Cardiac muscle cell (in vitro differentiated cells and primary cell): ENCODE measurements at regions not wholly inside any gene's neighbourhood (a gene's known extent, or its start where the extent isn't known, plus 50 kb on each side); places are given as distances from the start of the nearest gene placed in this dataset.

Source experiments
- DNase-seq, 2 donors: peaks; one replicate each; pipeline versions ENCODE4 v3.0.0 to v3.0.0-alpha.2; 2010 to 2017; ENCODE audit warnings: low read depth in 1 of 2, low spot score in 1 of 2
- H3K27ac ChIP-seq: fragments of 200-600 bp; sonication (generic); 2 replicates; pipeline ENCODE4 v1.5.1; 2016
- H3K27me3 ChIP-seq: fragments of 200-600 bp; sonication (generic); 2 replicates; pipeline ENCODE4 v1.6.0; 2016; ENCODE audit warnings: control low read depth
- H3K36me3 ChIP-seq: fragments of 200-600 bp; sonication (generic); 2 replicates; pipeline ENCODE4 v1.5.1; 2016; ENCODE audit warnings: control low read depth
- H3K4me1 ChIP-seq: fragments of 200-600 bp; sonication (generic); 2 replicates; pipeline ENCODE4 v1.8.1; 2017; ENCODE audit warnings: low read depth, mild to moderate bottlenecking, mixed run types
- H3K4me3 ChIP-seq: fragments of 200-600 bp; sonication (generic); 2 replicates; pipeline ENCODE4 v1.5.1; 2016; ENCODE audit warnings: mild to moderate bottlenecking
- H3K9me3 ChIP-seq: fragments of 200-600 bp; sonication (generic); 2 replicates; pipeline ENCODE4 v1.5.1; 2017; ENCODE audit warnings: low read depth, mild to moderate bottlenecking, control low read depth
- CTCF ChIP-seq: IDR thresholded peaks from 2 replicates; pipeline ENCODE4 v1.5.1; 2012; ENCODE audit warnings: low read depth, mild to moderate bottlenecking, low read length

- no peaks in the 10 kb centered on the region for H3K36me3 ChIP-seq
- TF ChIP-seq CTCF, result no peak
- H3K27ac ChIP-seq, result no peak overlapping the region
- no peaks in the 10 kb centered on the region for H3K9me3 ChIP-seq
- H3K4me1 ChIP-seq, result peaks cover 6% of the 10 kb centered on the region
- no peaks in the 10 kb centered on the region for H3K27me3 ChIP-seq
- no peak overlapping the region for H3K4me3 ChIP-seq
- peak in 1 of 2 donors; percentile 20 for DNase-seq
Observed at GRCh38 chr11:97351939-97352338, 962.1 kb downstream of the JRKL start.

- Histone ChIP-seq H3K9me3 (no peaks in the 10 kb centered on the region), H3K4me3 (no peak overlapping the region), H3K27me3 (no peaks in the 10 kb centered on the region), H3K36me3 (no peaks in the 10 kb centered on the region), H3K27ac (no peak overlapping the region), H3K4me1 (peaks cover 6% of the 10 kb centered on the region)
- DNase-seq, result no peak
- TF ChIP-seq CTCF, result no peak
Observed at GRCh38 chr11:97354026-97354425, 964.2 kb downstream of the JRKL start.

- Histone ChIP-seq H3K36me3 (no peaks in the 10 kb centered on the region), H3K4me1 (peaks cover 6% of the 10 kb centered on the region), H3K27ac (no peak overlapping the region), H3K27me3 (no peaks in the 10 kb centered on the region), H3K9me3 (no peaks in the 10 kb centered on the region), H3K4me3 (no peak overlapping the region)
- DNase-seq, result no peak
- no peak for TF ChIP-seq CTCF
Observed at GRCh38 chr11:97354576-97354975, 964.8 kb downstream of the JRKL start.

- no peak for TF ChIP-seq CTCF
- H3K4me3 ChIP-seq, result no peak overlapping the region
- DNase-seq, result no peak
- no peaks in the 10 kb centered on the region for H3K9me3 ChIP-seq
- H3K36me3 ChIP-seq, result no peaks in the 10 kb centered on the region
- H3K4me1 ChIP-seq, result peaks cover 6% of the 10 kb centered on the region
- H3K27ac ChIP-seq, result no peak overlapping the region
- H3K27me3 ChIP-seq, result no peaks in the 10 kb centered on the region
Observed at GRCh38 chr11:97355230-97355629, 965.4 kb downstream of the JRKL start.

GRCh38 chr11:97356144-97356543 lies 966.3 kb downstream of the JRKL start:
- no peaks in the 10 kb centered on the region for H3K9me3 ChIP-seq
- H3K36me3 ChIP-seq, result no peaks in the 10 kb centered on the region
- H3K27ac ChIP-seq, result no peak overlapping the region
- H3K4me1 ChIP-seq, result peaks cover 6% of the 10 kb centered on the region
- TF ChIP-seq CTCF, result no peak
- no peaks in the 10 kb centered on the region for H3K27me3 ChIP-seq
- H3K4me3 ChIP-seq, result no peak overlapping the region
- no peak for DNase-seq

GRCh38 chr11:97359016-97359415 lies 969.2 kb downstream of the JRKL start:
- DNase-seq, result no peak
- Histone ChIP-seq H3K4me3 (no peak overlapping the region), H3K4me1 (peaks cover 6% of the 10 kb centered on the region), H3K36me3 (no peaks in the 10 kb centered on the region), H3K27ac (no peak overlapping the region), H3K27me3 (no peaks in the 10 kb centered on the region), H3K9me3 (no peaks in the 10 kb centered on the region)
- no peak for TF ChIP-seq CTCF
